ENCODE measurements at regions not wholly inside any gene's neighbourhood (a gene's known extent, or its start where the extent isn't known, plus 50 kb on each side); places are given as distances from the start of the nearest gene placed in this dataset.

DNA sequence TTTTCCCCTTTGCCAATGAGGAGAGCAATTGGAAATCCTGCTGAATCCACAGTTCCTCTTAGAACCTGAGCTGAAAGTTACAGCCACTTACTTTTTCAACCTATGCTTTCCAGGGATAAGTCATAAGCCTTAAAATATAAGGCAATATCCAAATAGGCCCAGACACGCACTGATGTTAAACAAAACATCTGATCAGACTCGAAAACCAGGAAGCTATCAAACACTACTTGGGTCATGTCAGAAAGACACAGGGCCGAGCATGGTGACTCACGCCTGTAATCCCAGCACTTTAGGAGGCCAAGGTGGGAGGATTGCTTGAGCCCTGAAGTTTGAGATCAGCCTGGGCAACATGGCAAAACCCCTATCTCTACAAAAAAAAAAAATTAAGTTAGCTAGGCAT, 192.1 kb downstream of the SP3 start:
- DNase-seq (ENCODE audit: low spot score) = no peak
- intact Hi-C loops (cut with DNase I) = no loop called here

DNA sequence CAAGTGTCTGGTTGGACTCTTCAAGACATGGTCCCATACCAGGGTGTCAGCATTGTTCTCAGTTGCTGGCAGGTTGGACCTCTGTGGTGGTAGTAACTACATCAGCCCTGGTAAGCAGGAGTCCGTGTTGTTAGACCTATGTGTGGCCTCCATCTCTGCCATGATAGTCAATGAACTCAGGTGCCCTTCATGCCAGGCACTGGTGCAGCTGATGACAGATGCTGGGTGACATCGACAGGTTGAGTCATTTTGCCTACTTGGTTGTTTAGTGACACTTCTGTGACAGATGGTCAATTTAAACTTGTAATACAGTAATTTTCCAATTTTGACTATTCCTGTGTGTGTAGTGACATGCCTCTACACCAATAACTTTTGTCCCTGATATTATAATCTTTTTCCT, 189.7 kb downstream of the SP3 start:
- intact Hi-C loops (cut with DNase I) = no loop called here
- DNase-seq (ENCODE audit: low spot score) = no peak

DNA sequence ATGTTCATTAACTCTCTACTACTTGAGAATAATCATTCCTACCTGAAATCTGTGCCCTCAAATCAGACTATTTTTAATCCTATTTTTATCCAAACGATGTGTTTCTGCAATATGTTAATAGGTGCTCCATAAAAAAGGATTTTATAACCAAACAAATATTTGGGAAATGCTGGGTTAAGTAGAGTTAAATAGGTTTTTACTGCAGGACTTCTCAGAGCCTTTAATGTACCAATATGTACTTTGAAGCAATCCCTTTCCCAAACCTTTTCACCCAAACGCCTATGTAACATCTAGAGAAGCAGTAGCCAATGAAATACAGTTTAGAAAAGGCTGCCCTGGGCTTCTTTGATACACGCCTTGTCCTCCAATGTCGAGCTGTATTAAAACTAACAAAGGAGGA, 182.5 kb downstream of the SP3 start:
- DNase-seq (ENCODE audit: low spot score) = no peak
- intact Hi-C loops (cut with DNase I) = no loop called here

DNA sequence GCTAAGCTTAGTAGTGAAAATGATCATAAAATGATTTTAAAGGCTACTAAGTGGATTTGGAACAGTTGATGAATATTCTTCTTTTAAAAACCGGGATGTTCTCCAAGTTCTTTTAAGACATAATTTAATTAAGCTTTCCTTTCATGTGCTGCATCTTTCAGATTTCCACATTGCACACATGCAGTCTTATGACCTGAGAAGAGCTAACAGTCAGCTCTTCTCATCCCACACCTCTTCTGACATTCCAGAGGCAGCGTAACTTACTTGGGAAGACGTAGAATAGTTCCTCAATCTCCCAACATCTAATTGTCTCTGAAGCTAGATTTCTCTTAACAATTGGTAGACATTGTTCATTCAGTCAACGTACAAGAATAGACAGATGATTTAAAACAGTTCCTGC, 181.8 kb downstream of the SP3 start:
- intact Hi-C loops (cut with DNase I) = no loop called here
- DNase-seq (ENCODE audit: low spot score) = no peak

DNA sequence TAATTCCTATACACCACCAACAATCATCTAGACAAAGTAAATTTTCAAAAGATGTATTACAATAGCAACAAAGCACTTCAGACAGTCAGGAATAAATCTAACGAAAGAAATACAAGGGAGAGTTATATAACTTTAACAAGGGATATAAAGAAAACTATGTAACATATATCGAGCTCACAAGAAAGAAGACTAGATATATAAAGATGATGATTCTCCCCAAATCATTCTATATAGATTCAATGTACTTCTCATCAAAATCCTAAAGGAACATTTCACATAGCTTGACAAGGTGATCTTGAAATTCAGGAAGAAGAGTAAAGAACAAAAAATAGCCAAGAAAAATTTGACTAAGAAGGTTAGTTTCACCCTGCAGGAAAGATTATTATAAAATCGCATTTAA, 179.4 kb downstream of the SP3 start:
- intact Hi-C loops (cut with DNase I) = no loop called here
- DNase-seq (ENCODE audit: low spot score) = no peak

DNA sequence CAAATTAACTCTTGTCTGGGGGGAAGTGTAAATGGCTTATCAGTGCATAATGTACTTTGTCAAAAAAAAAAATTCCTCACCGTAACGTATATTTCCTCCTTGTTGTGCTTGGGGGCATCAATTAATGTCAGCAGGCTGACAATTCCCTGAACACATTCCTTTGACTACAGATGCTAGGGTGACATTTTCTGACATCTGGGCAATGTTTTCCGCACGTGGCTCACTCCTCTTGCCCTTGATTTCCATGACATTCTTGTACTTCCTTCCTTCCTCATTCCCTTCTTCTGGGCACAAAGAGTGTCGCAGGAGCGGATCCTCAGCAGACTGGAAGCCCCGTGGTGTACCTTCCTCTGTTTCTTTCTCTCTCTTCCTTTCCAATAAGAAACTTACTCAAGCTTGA, 173.7 kb downstream of the SP3 start:
- DNase-seq (ENCODE audit: low spot score) = no peak
- intact Hi-C loops (cut with DNase I) = no loop called here

DNA sequence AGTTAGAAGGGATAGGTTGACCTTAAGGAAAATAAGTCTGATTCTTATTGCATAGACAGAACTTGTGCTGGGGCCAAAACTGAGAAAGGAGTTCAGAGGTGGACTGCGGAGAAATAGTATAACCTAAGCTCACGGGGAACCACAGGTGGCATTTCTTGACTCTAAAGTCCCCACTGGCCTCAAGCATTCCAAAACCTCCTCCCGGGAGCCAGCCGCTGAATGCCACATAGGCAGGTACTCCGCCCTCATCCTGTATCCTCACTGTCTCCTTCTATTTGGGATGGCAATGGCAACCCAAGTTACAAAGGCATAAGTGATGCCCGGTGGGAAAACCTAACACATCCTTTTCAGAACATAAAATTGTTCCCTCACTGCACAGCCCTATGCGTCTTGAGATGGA, 173.0 kb downstream of the SP3 start:
- DNase-seq (ENCODE audit: low spot score) = no peak
- intact Hi-C loops (cut with DNase I) = no loop called here

DNA sequence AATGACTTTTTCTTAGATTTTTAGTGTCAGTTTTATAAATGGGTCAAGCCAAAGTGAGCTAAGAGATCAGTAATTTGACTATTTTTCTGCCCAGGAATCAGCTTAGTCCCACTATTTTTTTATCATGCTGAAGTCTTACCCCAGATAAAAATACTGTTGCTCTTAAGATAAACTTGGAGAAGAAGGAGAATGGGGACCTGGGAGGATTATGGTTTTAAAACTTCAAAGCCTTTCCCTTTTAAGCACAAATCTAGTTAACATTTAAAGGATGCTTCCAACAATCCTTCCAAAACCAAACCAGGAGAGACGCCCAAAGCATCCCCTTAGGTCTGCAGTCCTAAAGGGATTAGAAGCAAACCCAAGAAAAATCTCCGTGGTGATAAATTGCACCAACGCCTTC, 172.4 kb downstream of the SP3 start:
- no peak for DNase-seq (ENCODE audit: low spot score)
- intact Hi-C loops (cut with DNase I) = no loop called here

DNA sequence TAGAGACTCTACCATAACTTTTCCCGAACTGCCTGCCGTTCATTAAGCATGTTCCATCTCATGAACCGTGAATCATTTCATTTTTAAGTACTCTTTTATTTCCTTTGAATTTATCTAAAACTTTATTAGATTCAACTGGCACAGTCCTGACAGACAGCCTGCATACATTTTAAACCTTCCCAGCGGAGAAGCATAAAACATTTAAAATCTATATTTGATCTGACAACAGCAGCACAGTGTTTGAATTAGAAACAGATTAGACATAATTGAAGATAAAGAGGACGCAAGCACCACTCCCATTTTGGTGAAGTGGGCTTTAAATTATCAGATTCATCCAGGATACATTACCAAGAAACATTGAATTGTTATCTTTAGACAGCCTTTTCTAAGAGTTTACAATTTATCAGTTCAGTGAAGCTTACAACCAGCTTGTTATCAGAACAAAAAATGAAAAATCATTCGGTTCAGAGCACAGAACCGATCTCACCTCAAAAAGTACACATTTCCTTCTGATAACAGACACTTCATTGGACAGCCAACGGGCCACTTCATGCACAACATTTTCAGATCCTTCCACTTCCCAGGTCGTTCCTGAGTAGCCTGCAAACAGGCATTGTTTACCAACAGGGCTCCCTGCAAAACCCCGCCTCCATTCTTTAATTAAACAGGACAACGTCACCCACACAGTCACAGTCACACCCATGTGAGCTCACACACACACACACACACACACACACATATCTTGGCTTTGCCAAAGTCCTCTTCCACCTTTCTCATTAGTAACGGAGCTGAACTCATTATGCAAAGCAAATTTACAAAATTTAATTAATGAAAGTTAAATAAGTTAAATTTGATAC, 171.2 kb downstream of the SP3 start:
- intact Hi-C loops (cut with DNase I) = no loop called here
- DNase-seq (ENCODE audit: low spot score) = no peak

DNA sequence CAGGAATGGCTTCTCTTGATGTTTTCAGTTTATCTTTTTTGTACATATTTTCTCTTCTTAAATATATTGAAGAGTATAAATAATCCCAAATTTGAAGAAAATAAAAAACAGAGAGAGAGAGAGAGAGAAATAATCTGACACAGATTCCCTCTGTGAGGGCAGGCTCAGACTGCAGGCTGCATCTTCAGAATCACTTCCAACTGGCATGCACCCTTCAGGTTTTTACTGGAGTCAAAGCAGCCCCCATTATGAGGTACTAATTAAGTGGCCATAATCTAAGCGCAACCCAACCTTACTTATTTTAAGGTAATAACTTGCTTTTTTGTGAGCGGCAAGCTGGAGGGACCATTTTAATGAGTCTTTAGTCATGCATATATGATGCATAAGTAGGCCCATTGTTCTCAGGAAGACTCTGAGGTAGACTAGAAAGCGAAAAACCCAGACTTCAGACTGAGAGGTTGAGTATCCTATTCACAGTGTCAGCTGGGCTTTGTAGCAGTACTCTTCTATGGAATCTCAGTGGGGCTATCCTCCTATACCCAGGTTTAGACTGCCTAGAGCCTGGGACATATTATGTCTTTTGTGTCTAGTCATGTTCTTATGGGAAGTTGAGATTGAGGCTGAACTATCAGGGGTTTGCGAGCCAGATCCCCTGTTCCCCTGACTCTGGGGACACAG, 167.4 kb downstream of the SP3 start:
- intact Hi-C loops (cut with DNase I) = no loop called here
- DNase-seq (ENCODE audit: low spot score) = no peak

DNA sequence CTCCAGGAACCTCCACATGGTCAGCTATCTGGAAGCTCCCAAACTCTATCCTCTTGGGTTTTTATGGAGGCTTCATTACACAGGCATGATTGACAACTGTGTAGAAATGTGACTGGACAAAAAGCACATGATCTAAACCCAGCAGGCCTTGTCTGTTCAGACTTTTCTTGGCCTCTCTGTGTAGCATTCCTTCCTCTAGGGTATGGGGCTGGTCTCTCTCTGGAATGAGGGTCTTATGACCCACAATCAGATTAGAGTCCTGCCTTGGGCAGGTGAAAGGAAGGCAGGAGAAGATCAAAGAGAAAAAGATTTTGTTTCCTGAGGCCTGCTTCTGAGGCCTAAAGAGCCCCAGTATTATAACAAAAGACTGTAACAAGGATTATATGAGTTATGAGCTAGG, 162.7 kb downstream of the SP3 start:
- DNase-seq (ENCODE audit: low spot score) = no peak
- intact Hi-C loops (cut with DNase I) = no loop called here

DNA sequence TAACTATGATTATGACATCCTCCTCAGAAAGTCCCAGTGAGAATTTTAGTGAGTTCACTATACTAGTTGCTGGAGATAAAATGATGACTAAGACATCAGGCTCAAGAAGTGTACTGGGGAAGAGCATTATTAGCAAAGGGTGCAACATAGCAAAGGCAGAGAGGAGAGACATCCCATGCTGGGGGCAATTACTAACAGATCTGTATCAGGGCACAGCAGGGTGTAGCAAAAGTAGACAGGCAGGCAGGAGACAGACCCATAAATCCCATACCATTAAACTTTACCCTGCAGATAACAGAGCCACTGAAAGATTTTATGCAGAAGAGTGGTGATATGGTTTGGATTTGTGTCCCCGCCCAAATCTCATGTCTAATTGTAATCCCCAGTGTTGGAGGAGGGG, 161.7 kb downstream of the SP3 start:
- DNase-seq (ENCODE audit: low spot score) = no peak
- intact Hi-C loops (cut with DNase I) = no loop called here

DNA sequence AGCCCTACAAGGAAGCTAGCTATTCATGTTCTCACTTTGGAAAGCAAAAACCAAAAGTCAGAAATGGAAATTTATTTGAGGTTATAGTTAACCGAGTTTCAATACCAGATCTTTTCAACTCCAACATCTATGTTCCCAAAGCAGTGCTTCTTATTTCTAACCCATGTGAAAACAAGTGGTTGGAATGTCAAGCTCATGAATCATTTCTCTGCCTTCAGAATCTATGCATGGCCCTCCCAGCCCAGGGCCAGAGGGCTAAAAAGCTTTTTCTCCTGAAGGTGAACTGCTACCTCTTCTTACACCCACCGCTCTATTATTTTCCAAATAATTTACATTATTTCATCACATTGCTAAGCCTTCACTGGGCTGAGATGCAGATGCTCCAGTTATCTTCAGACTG, 158.4 kb downstream of the SP3 start:
- intact Hi-C loops (cut with DNase I) = no loop called here
- no peak for DNase-seq (ENCODE audit: low spot score)

DNA sequence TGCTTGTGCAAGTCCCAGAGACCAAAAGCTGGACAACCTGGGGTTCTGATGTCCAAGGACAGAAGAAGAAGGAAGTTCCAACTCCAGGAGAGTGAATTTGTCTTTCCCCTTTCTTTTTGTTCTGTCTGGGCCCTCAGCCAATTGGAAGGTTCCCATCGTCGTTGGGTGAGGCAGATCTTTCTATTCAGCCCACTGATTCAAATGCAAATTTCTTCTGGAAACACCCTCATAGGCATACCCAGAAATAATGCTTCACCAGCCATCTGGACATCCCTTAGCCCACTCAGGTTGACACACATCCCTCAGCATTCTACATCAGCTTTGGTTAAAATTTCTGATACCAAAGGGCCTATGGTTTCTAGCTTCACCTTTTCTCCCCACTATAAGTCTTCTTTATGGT, 156.5 kb downstream of the SP3 start:
- DNase-seq (ENCODE audit: low spot score) = no peak
- intact Hi-C loops (cut with DNase I) = no loop called here

DNA sequence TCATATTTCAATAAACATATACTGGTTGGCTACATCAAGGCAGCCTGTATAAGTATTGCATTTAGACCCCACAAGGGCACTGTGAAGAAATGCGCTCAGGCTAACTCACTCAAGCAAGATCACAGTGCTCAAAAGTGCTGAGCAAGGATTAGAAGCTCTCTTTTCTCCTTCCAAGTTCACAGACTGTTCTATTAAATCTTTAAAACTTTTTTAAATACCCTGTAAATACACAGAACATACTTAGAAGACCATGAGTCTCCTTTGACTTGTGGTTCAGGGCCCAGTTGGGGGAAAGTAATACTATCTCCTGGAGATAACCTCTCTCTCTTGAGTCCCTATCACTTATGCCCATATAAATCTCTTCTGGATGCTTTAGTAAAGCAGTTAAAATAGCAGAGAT, 152.9 kb downstream of the SP3 start:
- DNase-seq (ENCODE audit: low spot score) = no peak
- intact Hi-C loops (cut with DNase I) = no loop called here

DNA sequence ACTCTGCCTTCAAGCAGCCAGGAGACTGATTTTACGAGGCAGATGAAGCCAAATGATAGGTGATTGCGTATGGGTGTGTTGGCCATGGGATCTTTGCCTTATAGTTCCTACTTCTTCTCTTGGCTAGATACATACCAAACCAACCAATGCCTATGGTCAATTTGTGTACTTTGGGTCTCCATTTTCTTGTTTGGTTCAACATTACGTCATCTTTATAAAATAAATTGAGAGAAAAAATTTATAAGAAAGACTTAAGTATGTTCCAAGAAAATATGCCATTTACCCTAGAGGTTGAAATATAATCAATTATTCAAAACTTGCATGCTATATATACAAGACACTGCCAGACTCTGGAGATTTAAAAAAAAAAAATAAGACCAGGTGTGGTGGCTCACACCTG, 150.9 kb downstream of the SP3 start:
- intact Hi-C loops (cut with DNase I) = no loop called here
- DNase-seq (ENCODE audit: low spot score) = no peak

DNA sequence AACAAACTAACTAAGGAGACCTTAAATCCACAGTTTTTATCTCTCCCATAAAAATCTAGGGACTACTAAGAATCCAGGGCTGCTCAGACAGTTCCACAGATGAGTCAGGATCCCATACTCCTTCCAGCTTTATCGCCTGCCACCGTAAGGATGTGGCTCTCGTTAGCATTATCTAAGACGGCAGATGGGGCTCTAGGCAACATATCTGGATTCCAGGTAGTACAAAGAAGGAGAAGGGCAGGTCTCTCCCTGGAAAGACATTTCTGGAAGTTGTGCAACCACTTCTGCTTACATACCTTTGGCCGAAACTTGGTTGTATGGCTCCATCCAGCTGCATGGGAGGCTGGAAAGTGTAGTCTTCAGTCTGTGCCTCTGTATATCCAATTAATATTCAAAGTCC, 149.4 kb downstream of the SP3 start:
- intact Hi-C loops (cut with DNase I) = no loop called here
- no peak for DNase-seq (ENCODE audit: low spot score)

DNA sequence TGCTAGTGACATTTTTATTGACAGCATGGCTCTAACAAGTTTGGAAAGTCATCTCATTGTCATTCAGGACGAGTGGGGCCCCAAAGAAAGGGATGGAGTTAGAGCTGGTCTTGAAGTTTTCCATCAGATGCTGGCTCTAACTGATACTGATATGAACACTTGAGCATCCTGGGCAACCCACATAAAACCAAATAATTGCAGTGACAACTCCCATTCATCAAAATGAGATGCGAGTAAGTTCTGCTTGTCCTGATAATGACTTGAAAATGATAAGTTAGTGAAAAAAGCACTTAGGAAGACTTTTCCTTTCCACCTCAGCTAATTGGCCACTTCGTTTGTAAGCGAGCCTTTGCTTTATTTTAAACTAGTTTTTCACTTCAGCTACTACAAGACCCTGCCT, 147.6 kb downstream of the SP3 start:
- intact Hi-C loops (cut with DNase I) = no loop called here
- DNase-seq (ENCODE audit: low spot score) = no peak

DNA sequence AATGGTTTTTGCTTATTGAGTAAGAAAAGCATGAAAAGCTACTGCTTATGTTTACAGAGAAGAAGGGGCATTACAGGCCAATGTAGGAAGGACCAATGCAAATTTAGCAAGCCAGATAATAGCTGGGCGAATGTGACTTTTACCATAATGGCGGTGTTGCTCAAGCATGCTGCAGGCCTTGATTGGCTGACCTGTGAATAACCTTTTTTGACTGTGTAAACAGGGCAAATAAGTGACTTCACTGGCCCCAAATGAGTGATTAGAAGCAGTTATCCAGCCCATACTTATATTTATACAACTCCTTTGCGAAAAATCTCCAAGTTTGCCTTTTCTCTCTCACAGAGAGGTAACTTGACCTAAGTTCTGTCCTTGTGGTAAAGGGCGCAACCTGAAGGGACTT, 146.9 kb downstream of the SP3 start:
- intact Hi-C loops (cut with DNase I) = no loop called here
- DNase-seq (ENCODE audit: low spot score) = no peak

DNA sequence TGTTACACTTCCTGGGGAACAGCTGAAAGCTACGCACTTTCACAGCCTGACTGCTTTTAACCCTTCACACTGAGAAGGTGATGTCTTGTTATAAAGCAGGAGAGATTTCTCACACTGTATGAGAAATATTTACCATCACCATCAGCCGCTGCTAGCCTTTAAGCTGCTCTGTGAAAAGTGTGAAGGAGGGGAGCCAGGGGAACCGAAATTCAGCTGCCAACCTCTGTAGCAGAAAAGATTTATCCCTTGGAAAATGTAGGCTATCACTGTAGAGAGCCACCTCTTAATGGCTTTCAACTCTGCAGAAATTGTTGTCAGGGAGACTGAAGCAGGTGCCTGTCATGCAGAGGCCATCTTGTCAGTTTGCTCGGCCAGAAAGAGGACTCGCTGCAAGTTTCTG, 145.3 kb downstream of the SP3 start:
- no peak for DNase-seq (ENCODE audit: low spot score)
- intact Hi-C loops (cut with DNase I) = no loop called here

DNA sequence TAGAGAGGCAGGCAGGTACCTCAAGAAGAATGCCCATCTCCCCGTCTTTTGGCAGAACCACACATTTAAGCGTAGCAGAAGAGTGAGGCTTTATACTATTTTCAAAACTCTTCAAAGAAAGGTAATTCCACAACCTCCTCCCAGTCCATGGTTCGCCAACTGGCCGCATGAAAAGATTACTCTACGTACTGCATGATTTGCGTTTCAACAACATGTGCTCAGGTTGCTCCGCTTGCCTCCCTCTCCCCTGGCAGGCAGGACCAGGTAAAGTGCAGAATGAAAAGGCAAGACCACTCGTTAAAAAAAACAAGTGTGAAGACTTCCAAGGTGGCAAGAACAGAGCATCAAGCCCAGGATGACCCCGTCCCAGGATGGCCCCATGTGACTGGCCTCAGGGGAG, 143.7 kb downstream of the SP3 start:
- intact Hi-C loops (cut with DNase I) = no loop called here
- no peak for DNase-seq (ENCODE audit: low spot score)
